Naive thymus-derived CD4-positive, alpha-beta T cell (primary cell): ENCODE measurements at regions not wholly inside any gene's neighbourhood (a gene's known extent, or its start where the extent isn't known, plus 50 kb on each side); places are given as distances from the start of the nearest gene placed in this dataset.

Experiments
- ATAC-seq: fragments of 150-1000 bp; cut with Tn5 transposase; 2 replicates; pipeline ENCODE4 v1.10.0; 2021; ENCODE audit warnings: mild to moderate bottlenecking, moderate library complexity
- CTCF ChIA-PET: fragments of 350-600 bp; sonication (Branson Sonifier 250); formaldehyde crosslinking; loops from one replicate; lab custom pipeline; 2021; ENCODE audit warnings: antibody characterized with exemption; lab: Charles Lee
- POLR2A ChIA-PET: fragments of 350-600 bp; sonication (Branson Sonifier 250); formaldehyde crosslinking; loops from one replicate; lab custom pipeline; 2021; ENCODE audit warnings: antibody characterized with exemption, inconsistent platforms; lab: Charles Lee
- DNase-seq, 9 donors: peaks; one replicate each; pipeline versions ENCODE4 v3.0.0 to v3.0.0-alpha.2; 2020 to 2022; ENCODE audit warnings: mixed read lengths in 1 of 9
- H3K27ac ChIP-seq: one replicate; pipeline ENCODE4 v1.7.0; 2013; ENCODE audit warnings: mild to moderate bottlenecking, low read depth, low read length, moderate library complexity
- H3K27me3 ChIP-seq, 2 donors: one replicate each; pipeline ENCODE4 v1.7.0; 2013; ENCODE audit warnings: low read length in 2 of 2, mild to moderate bottlenecking in 2 of 2, moderate library complexity in 2 of 2; ENCODE audit not compliant: control insufficient read depth in 2 of 2, insufficient read depth in 2 of 2
- H3K36me3 ChIP-seq, 3 experiments: 1 replicate in 2 of 3; 2 replicates in 1 of 3; pipeline ENCODE4 v1.7.0; 2013; ENCODE audit warnings: low read length in 3 of 3, mild to moderate bottlenecking in 3 of 3, moderate library complexity in 1 of 3; ENCODE audit not compliant: insufficient read depth in 3 of 3, control insufficient read depth in 2 of 3
- H3K4me1 ChIP-seq, 2 donors: one replicate each; pipeline ENCODE4 v1.7.0; 2013; ENCODE audit warnings: low read length in 2 of 2, mild to moderate bottlenecking in 2 of 2, moderate library complexity in 1 of 2; ENCODE audit not compliant: control insufficient read depth in 2 of 2, insufficient read depth in 2 of 2
- H3K4me3 ChIP-seq: 2 replicates; pipeline ENCODE4 v1.7.0; 2013; ENCODE audit warnings: mild to moderate bottlenecking, low read length
- H3K9me3 ChIP-seq, 3 experiments: 1 replicate in 2 of 3; 2 replicates in 1 of 3; pipeline ENCODE4 v1.7.0; 2013; ENCODE audit warnings: low read length in 3 of 3; ENCODE audit not compliant: control insufficient read depth in 2 of 3
- H3K27ac Mint-ChIP-seq, 9 donors: one replicate each; pipeline ENCODE4 v1.8.0; 2020 to 2022; ENCODE audit warnings: mixed read lengths in 9 of 9, mild to moderate bottlenecking in 8 of 9, moderate library complexity in 5 of 9, inconsistent platforms in 2 of 9
- H3K27me3 Mint-ChIP-seq, 5 donors: one replicate each; pipeline ENCODE4 v1.8.0; 2021 to 2022; ENCODE audit warnings: mixed read lengths in 5 of 5, mild to moderate bottlenecking in 1 of 5
- H3K36me3 Mint-ChIP-seq, 5 donors: one replicate each; pipeline ENCODE4 v1.8.0; 2020 to 2022; ENCODE audit warnings: mixed read lengths in 5 of 5, mild to moderate bottlenecking in 3 of 5, inconsistent platforms in 1 of 5
- H3K4me1 Mint-ChIP-seq, 7 donors: one replicate each; pipeline ENCODE4 v1.8.0; 2020 to 2022; ENCODE audit warnings: mixed read lengths in 7 of 7, mild to moderate bottlenecking in 3 of 7, inconsistent platforms in 1 of 7
- H3K4me3 Mint-ChIP-seq, 10 donors: one replicate each; pipeline ENCODE4 v1.8.0; 2020 to 2022; ENCODE audit warnings: mild to moderate bottlenecking in 10 of 10, mixed read lengths in 10 of 10, moderate library complexity in 6 of 10, inconsistent platforms in 2 of 10
- H3K9me3 Mint-ChIP-seq, 11 donors: one replicate each; pipeline ENCODE4 v1.8.0; 2020 to 2022; ENCODE audit warnings: mixed read lengths in 11 of 11, mild to moderate bottlenecking in 4 of 11, inconsistent platforms in 1 of 11, moderate library complexity in 1 of 11
- intact Hi-C, 2 donors: fragments of 100-400 bp; cut with micrococcal nuclease; formaldehyde crosslinking; loops; one replicate each; pipeline ENCODE4 v1.15.1; 2023

DNA sequence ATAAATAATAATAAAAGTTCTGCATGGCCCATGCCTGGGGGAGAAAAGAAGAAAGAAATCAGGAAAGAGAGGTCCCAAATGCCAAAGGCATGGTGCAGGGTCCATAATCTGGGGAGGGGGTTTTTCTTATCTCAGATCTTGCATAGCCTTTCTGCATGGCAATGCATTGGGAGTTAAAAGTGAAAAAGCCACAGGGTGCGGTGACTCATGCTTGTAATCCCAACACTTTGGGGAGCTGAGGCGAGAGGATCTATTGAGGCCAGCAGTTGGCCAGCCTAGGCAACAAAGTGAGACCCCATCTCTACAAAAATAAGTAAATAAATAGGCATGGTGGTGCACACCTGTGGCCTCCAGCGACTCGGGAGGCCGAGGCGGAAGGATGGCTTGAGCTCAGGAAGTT is 76.8 kb upstream of the GATA2 start:
- Mint-ChIP-seq H3K36me3 (no peaks in the 10 kb centered on the region), H3K4me1 (peaks cover 0 to 16% (median 12%) of the 10 kb centered on the region in 7 donors), H3K27ac (no peak overlapping the region), H3K27me3 (peaks cover 8 to 49% (median 20%) of the 10 kb centered on the region in 5 donors), H3K9me3 (no peaks in the 10 kb centered on the region), H3K4me3 (no peak overlapping the region)
- DNase-seq (no peak), ATAC-seq (no peak)
- Histone ChIP-seq H3K4me3 (no peak overlapping the region), H3K27ac (no peak overlapping the region), H3K27me3 (no peaks in the 10 kb centered on the region), H3K9me3 (no peaks in the 10 kb centered on the region), H3K36me3 (no peaks in the 10 kb centered on the region), H3K4me1 (peaks cover 0 to 13% of the 10 kb centered on the region in 2 donors)
- intact Hi-C loops = loop anchor here in 1 of 2 donors (5.0 kb wide), 1 partner anchor 38 kb away; no protein-coding TSS in a partner anchor
- CTCF ChIA-PET = no interaction called here
- POLR2A ChIA-PET = no interaction called here

GRCh38 chr3:128568602-128569490 is 75.8 kb upstream of the GATA2 start:
- intact Hi-C loops = no loop called here
- Histone ChIP-seq H3K27me3 (no peaks in the 10 kb centered on the region), H3K36me3 (no peaks in the 10 kb centered on the region), H3K4me1 (peaks cover 0 to 13% of the 10 kb centered on the region in 2 donors), H3K4me3 (no peak overlapping the region), H3K27ac (no peak overlapping the region), H3K9me3 (no peaks in the 10 kb centered on the region)
- Mint-ChIP-seq H3K36me3 (no peaks in the 10 kb centered on the region), H3K4me3 (no peak overlapping the region), H3K27ac (no peak overlapping the region), H3K27me3 (peaks cover 8 to 43% (median 11%) of the 10 kb centered on the region in 5 donors), H3K9me3 (no peaks in the 10 kb centered on the region), H3K4me1 (peaks cover 0 to 15% (median 12%) of the 10 kb centered on the region in 7 donors)
- DNase-seq (no peak), ATAC-seq (no peak)
- ChIA-PET CTCF (no interaction called here), POLR2A (no interaction called here)

DNA sequence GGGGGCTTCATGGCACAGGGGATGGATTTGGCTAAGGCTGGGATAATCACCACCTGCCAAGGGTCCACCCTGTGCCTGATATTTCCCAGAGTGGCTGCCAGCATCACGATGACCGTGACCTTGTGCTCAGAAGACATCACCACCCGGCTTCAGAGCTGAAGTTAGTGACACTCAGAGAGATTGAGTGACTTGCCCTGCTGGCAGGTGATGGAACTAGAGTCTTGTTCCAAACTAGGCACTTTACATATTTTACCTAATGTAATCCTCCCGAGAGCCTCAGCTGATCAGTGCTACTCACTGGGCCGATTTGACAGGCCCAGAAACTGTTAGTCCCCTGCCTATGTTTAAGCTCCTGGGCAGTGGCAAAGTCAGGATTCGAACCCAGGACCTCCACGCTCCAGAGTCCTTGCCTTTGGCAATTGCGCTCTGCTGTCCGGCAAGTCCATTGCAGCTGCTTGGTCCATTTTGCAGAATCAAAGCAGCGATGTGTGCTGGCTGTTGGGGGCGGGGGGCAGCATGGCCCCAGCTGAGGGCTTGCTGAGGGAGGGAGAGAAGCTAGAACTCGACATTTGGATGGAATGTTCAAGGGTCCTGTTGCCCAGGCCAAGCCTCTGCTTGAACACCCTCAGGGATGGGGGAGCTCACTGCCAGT is 74.8 kb upstream of the GATA2 start:
- H3K36me3 ChIP-seq = no peaks in the 10 kb centered on the region
- Mint-ChIP-seq H3K27me3 (peaks cover 5 to 39% (median 7%) of the 10 kb centered on the region in 5 donors), H3K27ac (no peak overlapping the region), H3K36me3 (no peaks in the 10 kb centered on the region), H3K4me3 (no peak overlapping the region), H3K9me3 (no peaks in the 10 kb centered on the region), H3K4me1 (peaks cover 0 to 9% (median 6%) of the 10 kb centered on the region in 7 donors)
- ATAC-seq = no peak
- ChIA-PET CTCF (interaction anchor here (0.6 kb wide), 1 partner anchor 50 kb away, joined by 3 read pairs; no protein-coding TSS in a partner anchor), POLR2A (no interaction called here)
- H3K4me1 ChIP-seq = peaks cover 0 to 4% of the 10 kb centered on the region in 2 donors
- no peaks in the 10 kb centered on the region for H3K27me3 ChIP-seq
- intact Hi-C loops = no loop called here
- no peak overlapping the region for H3K4me3 ChIP-seq
- DNase-seq = no peak
- H3K27ac ChIP-seq = no peak overlapping the region
- no peaks in the 10 kb centered on the region for H3K9me3 ChIP-seq

DNA sequence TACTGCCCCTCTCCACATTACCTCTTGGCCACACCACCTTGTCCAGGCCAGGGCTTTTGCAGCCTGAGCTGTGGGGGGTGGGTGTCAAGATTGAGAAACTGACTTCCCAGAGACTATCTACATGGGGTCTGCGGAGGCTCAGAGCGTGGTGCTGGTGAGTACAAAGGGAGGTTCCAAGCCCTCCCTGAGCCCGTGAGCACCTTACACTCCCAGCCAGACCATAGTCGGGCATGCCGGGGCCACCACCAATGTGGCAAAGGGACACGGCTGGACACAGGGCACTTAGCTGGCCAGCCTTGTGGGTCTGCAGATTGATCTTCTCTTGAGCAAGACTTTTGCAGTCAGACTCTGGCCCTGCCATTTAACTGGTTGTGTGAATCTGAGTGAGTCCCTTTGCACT is 74.1 kb upstream of the GATA2 start:
- POLR2A ChIA-PET = no interaction called here
- no peaks in the 10 kb centered on the region for H3K9me3 Mint-ChIP-seq

DNA sequence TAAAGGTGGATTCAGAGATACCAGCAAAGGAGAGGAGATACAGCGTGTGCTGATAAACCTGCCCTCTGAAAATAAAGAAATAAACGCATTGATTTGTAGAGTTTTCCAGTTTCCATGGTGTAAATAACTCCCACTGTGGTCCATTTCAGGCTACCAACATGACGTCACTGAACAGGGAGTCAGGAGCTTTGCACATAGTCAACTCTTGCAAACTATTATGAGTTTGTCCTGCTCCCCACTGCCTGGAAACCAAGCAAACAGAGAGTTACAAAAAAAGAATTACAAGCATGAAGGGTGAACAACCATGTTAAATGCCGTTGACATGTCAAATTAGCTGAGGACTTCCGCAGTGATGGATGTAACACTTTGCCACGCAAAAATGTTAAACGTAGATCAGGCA is 70.4 kb upstream of the GATA2 start:
- Mint-ChIP-seq H3K4me3 (no peak overlapping the region), H3K27me3 (peaks cover 11 to 38% (median 12%) of the 10 kb centered on the region in 5 donors), H3K27ac (no peak overlapping the region), H3K9me3 (no peaks in the 10 kb centered on the region), H3K4me1 (peaks cover 0 to 10% (median 7%) of the 10 kb centered on the region in 7 donors), H3K36me3 (no peaks in the 10 kb centered on the region)
- ATAC-seq (no peak), DNase-seq (no peak)
- intact Hi-C loops = no loop called here
- Histone ChIP-seq H3K36me3 (no peaks in the 10 kb centered on the region), H3K4me3 (no peak overlapping the region), H3K9me3 (no peaks in the 10 kb centered on the region), H3K27me3 (no peaks in the 10 kb centered on the region), H3K27ac (no peak overlapping the region), H3K4me1 (no peaks in the 10 kb centered on the region)
- POLR2A ChIA-PET = no interaction called here
- CTCF ChIA-PET = no interaction called here

More for the DNA sequence above, 74.1 kb upstream of the GATA2 start:
- DNase-seq (no peak), ATAC-seq (no peak)
- no peaks in the 10 kb centered on the region for H3K36me3 ChIP-seq
- intact Hi-C loops = no loop called here
- H3K27ac ChIP-seq = no peak overlapping the region
- Mint-ChIP-seq H3K36me3 (no peaks in the 10 kb centered on the region), H3K27ac (no peak overlapping the region), H3K27me3 (peaks cover 0 to 37% (median 6%) of the 10 kb centered on the region in 5 donors), H3K4me3 (no peak overlapping the region), H3K4me1 (peaks cover 0 to 3% (median 0%) of the 10 kb centered on the region in 7 donors)
- H3K9me3 ChIP-seq = no peaks in the 10 kb centered on the region
- CTCF ChIA-PET = interaction anchor here (0.6 kb wide), 1 partner anchor 51 kb away, joined by 3 read pairs; no protein-coding TSS in a partner anchor
- H3K4me1 ChIP-seq = no peaks in the 10 kb centered on the region
- no peak overlapping the region for H3K4me3 ChIP-seq
- no peaks in the 10 kb centered on the region for H3K27me3 ChIP-seq

GRCh38 chr3:128561504-128561903 is 68.5 kb upstream of the GATA2 start:
- DNase-seq (no peak), ATAC-seq (no peak)
- Histone ChIP-seq H3K4me3 (no peak overlapping the region), H3K9me3 (no peaks in the 10 kb centered on the region), H3K27ac (no peak overlapping the region), H3K27me3 (no peaks in the 10 kb centered on the region), H3K4me1 (no peaks in the 10 kb centered on the region), H3K36me3 (no peaks in the 10 kb centered on the region)
- ChIA-PET POLR2A (no interaction called here), CTCF (no interaction called here)
- peaks cover 0 to 11% (median 9%) of the 10 kb centered on the region in 7 donors for H3K4me1 Mint-ChIP-seq
- intact Hi-C loops = no loop called here
- H3K36me3 Mint-ChIP-seq = peaks cover 0 to 4% (median 0%) of the 10 kb centered on the region in 5 donors
- H3K27ac Mint-ChIP-seq = no peak overlapping the region
- peaks cover 0 to 5% (median 0%) of the 10 kb centered on the region in 11 donors for H3K9me3 Mint-ChIP-seq
- no peak overlapping the region for H3K4me3 Mint-ChIP-seq
- H3K27me3 Mint-ChIP-seq = peaks cover 22 to 45% (median 28%) of the 10 kb centered on the region in 5 donors
